ENCODE measurements at regions not wholly inside any gene's neighbourhood (a gene's known extent, or its start where the extent isn't known, plus 50 kb on each side); places are given as distances from the start of the nearest gene placed in this dataset.

DNA sequence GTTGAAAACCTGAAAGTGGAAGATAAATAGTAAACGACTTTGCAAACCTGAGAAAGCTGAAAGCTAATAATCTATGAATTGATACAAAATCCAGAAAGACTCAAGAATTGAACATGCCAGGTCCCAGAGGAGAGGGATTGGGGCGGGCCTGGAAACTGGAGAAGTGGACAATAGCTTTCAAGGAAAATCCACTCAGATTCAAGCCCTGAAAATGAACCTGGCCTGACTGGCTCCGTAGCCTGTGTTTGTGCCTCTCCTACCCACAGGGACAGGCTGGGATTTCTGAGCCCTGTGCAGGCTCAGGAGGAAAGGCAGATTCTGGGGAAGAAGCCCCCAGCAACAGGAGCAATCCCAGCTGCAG is 274.8 kb upstream of the HS6ST1 start:
- H3K27me3 ChIP-seq = no peaks in the 10 kb centered on the region
- H3K9me3 ChIP-seq = no peaks in the 10 kb centered on the region
- no peaks in the 10 kb centered on the region for H3K36me3 ChIP-seq
- TF ChIP-seq EP300 (IDR thresholded peaks at IDR 0.05) = no peak
- TF ChIP-seq POLR2A (IDR thresholded peaks at IDR 0.05) = no peak
- TF ChIP-seq POLR2AphosphoS5 (IDR thresholded peaks at IDR 0.05) = no peak
- TF ChIP-seq, protein P1, sequence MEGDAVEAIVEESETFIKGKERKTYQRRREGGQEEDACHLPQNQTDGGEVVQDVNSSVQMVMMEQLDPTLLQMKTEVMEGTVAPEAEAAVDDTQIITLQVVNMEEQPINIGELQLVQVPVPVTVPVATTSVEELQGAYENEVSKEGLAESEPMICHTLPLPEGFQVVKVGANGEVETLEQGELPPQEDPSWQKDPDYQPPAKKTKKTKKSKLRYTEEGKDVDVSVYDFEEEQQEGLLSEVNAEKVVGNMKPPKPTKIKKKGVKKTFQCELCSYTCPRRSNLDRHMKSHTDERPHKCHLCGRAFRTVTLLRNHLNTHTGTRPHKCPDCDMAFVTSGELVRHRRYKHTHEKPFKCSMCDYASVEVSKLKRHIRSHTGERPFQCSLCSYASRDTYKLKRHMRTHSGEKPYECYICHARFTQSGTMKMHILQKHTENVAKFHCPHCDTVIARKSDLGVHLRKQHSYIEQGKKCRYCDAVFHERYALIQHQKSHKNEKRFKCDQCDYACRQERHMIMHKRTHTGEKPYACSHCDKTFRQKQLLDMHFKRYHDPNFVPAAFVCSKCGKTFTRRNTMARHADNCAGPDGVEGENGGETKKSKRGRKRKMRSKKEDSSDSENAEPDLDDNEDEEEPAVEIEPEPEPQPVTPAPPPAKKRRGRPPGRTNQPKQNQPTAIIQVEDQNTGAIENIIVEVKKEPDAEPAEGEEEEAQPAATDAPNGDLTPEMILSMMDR (IDR thresholded peaks at IDR 0.05) = no peak
- H3K27ac ChIP-seq = no peak overlapping the region
- no peak overlapping the region for H3K4me3 ChIP-seq
- WGBS, 2 donors (ENCODE audit: low coverage in 1 of 2) = 81 to 90% methylated on average over 3 of the region's 3 CpGs
- ATAC-seq = no peak
- H3K4me1 ChIP-seq = peaks cover 0 to 8% (median 0%) of the 10 kb centered on the region in 3 donors

DNA sequence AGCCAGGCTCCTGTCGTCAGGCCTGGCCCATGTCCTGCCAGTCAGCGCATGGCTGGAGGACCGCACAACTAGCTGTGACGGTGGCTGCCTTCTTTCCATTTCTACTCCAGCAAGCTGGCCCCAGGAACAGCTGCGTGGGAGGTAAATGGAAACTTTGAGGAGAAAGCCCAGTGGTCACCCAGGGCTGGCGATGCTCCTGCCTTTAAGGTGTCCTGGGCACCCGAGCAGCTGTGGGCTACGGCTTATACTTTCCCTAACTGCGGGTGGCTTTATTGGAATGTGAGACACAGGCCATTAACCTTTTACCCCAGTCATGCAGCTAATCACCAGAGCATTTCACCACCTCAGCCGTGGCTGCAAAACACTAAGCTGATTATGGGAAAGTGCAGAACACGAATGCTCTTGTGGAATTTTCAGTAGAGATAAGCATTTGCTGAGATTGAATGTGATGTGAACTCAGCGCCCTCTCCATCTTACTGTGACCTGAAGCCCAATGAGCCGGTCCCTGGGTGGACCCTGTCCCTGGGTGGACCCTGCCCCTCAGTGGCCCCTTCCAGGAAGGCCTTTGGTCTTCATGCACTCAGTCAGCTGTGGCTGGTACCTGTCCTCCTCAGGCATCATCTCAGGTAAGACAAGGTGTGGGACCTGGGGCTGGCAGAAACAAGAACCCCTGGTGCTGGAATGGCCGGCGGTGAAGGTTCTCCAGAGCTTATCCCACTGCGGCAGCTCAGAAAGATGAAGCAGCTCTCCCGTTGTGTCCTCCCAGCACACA is 275.4 kb upstream of the HS6ST1 start:
- Histone ChIP-seq H3K4me1 (peaks cover 0 to 8% (median 0%) of the 10 kb centered on the region in 3 donors), H3K27ac (no peak overlapping the region), H3K36me3 (no peaks in the 10 kb centered on the region), H3K9me3 (no peaks in the 10 kb centered on the region), H3K27me3 (no peaks in the 10 kb centered on the region), H3K4me3 (no peak overlapping the region)
- WGBS, 2 donors (ENCODE audit: low coverage in 1 of 2) = 60 to 87% methylated on average over 1 to 3 of the region's 17 CpGs
- TF ChIP-seq POLR2AphosphoS5 (IDR thresholded peaks at IDR 0.05) (no peak), EP300 (IDR thresholded peaks at IDR 0.05) (no peak), POLR2A (IDR thresholded peaks at IDR 0.05) (no peak)
- TF ChIP-seq, protein P1 (IDR thresholded peaks at IDR 0.05) = no peak
- ATAC-seq = no peak

DNA sequence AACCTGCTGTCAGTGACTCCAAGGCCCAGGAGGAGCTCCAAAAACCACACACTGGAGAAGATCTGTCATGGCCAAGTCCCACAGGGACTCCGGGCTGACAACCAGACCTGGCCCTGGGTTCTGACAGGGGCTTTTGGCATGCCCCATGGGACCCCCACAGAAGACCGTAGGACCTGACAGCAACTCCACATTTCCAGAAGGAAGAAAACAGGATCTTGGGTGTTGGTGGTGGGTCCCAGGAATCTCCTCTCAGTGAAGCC is 275.9 kb upstream of the HS6ST1 start:
- WGBS, 2 donors (ENCODE audit: low coverage in 1 of 2) = no CpG with 5 or more reads among the region's 2 CpGs
- no peaks in the 10 kb centered on the region for H3K27me3 ChIP-seq
- H3K27ac ChIP-seq = no peak overlapping the region
- H3K4me3 ChIP-seq = no peak overlapping the region
- no peak for ATAC-seq
- no peak for TF ChIP-seq POLR2AphosphoS5 (IDR thresholded peaks at IDR 0.05)
- no peak for TF ChIP-seq POLR2A (IDR thresholded peaks at IDR 0.05)
- TF ChIP-seq, protein P1 (IDR thresholded peaks at IDR 0.05) = no peak
- H3K36me3 ChIP-seq = no peaks in the 10 kb centered on the region
- H3K9me3 ChIP-seq = no peaks in the 10 kb centered on the region
- H3K4me1 ChIP-seq = peaks cover 0 to 8% (median 0%) of the 10 kb centered on the region in 3 donors

DNA sequence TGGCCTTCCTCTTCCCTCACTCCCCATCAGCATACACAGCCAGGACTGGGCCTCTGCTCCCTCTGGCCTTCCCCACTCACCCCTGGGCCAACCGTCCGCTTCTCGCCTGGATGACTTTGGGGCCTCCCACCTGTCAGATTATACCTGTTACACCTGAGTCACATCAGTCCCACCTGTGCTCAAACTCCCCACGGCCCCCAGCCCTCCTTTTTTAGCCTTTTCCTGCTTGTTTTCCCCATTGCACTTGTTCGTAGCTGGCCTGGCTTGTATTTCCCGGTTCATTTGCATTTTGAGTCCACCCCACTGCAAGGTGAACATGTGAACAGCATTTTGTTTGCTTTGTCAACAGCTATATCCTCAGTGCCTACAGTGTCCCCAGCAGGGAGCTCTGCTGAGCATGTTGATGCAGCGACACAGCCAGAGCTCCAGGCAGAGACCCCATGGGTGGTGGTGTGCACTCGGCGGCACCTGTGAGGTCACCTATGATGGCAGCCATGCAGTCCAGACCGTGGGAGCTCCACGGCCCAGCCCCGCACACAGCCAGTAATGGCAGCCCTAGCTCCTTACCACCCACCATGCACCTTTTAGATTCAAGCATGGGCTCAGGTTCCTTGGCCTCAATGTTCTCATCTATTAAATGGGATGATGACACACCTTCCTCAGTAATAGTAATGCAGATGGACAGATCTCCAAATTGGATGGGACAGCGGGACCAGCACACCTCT is 276.4 kb upstream of the HS6ST1 start:
- TF ChIP-seq POLR2A (IDR thresholded peaks at IDR 0.05) (no peak), EP300 (IDR thresholded peaks at IDR 0.05) (no peak), POLR2AphosphoS5 (IDR thresholded peaks at IDR 0.05) (no peak)
- TF ChIP-seq, protein P1 (IDR thresholded peaks at IDR 0.05) = no peak
- Histone ChIP-seq H3K27ac (no peak overlapping the region), H3K36me3 (no peaks in the 10 kb centered on the region), H3K9me3 (no peaks in the 10 kb centered on the region), H3K4me3 (no peak overlapping the region), H3K4me1 (peaks cover 0 to 8% (median 0%) of the 10 kb centered on the region in 3 donors), H3K27me3 (no peaks in the 10 kb centered on the region)
- ATAC-seq = no peak
- 89% methylated on average over 11 of the region's 13 CpGs; no CpG with 5 or more reads in 1 of the 2 donors for WGBS, 2 donors (ENCODE audit: low coverage in 1 of 2)

All from gastroesophageal sphincter (tissue), 4 donors.